Stomach smooth muscle (tissue), 2 donors: ENCODE measurements at regions not wholly inside any gene's neighbourhood (a gene's known extent, or its start where the extent isn't known, plus 50 kb on each side); places are given as distances from the start of the nearest gene placed in this dataset.

Experiments used
- H3K27ac ChIP-seq: one replicate; pipeline ENCODE4 v1.7.0; 2013; ENCODE audit warnings: mild to moderate bottlenecking, low read length, inconsistent platforms
- H3K27me3 ChIP-seq, 2 donors: one replicate each; pipeline ENCODE4 v1.7.0; 2013; ENCODE audit warnings: low read length in 2 of 2; ENCODE audit not compliant: insufficient read depth in 2 of 2, control insufficient read depth in 1 of 2
- H3K36me3 ChIP-seq, 2 donors: one replicate each; pipeline ENCODE4 v1.7.0; 2013; ENCODE audit warnings: low read length in 2 of 2; ENCODE audit not compliant: control insufficient read depth in 2 of 2, insufficient read depth in 2 of 2
- H3K4me1 ChIP-seq: one replicate; pipeline ENCODE4 v1.7.0; 2013; ENCODE audit warnings: low read length; ENCODE audit not compliant: control insufficient read depth, insufficient read depth
- H3K4me3 ChIP-seq, 2 donors: one replicate each; pipeline ENCODE4 v1.7.0; 2013; ENCODE audit warnings: low read length in 2 of 2
- H3K9ac ChIP-seq, 2 donors: one replicate each; pipeline ENCODE4 v1.7.0; 2013; ENCODE audit warnings: low read length in 2 of 2, mild to moderate bottlenecking in 1 of 2
- H3K9me3 ChIP-seq, 2 donors: one replicate each; pipeline ENCODE4 v1.7.0; 2013; ENCODE audit warnings: low read length in 2 of 2; ENCODE audit not compliant: control insufficient read depth in 2 of 2
- donor health status: healthy.
- donor health status: Pancreatic carcinoma.

- H3K9ac ChIP-seq = no peak overlapping the region
- H3K36me3 ChIP-seq = no peaks in the 10 kb centered on the region
- no peak overlapping the region for H3K27ac ChIP-seq
- H3K27me3 ChIP-seq = no peaks in the 10 kb centered on the region
- no peaks in the 10 kb centered on the region for H3K4me1 ChIP-seq
- no peaks in the 10 kb centered on the region for H3K9me3 ChIP-seq
- no peak overlapping the region for H3K4me3 ChIP-seq
Observed at GRCh38 chr2:78606895-78607294, 418.6 kb upstream of the REG3G start.

GRCh38 chr2:78614726-78615125, 410.8 kb upstream of the REG3G start:
- H3K4me3 ChIP-seq = no peak overlapping the region
- no peaks in the 10 kb centered on the region for H3K27me3 ChIP-seq
- H3K4me1 ChIP-seq = no peaks in the 10 kb centered on the region
- no peaks in the 10 kb centered on the region for H3K36me3 ChIP-seq
- H3K27ac ChIP-seq = no peak overlapping the region
- no peaks in the 10 kb centered on the region for H3K9me3 ChIP-seq
- H3K9ac ChIP-seq = no peak overlapping the region

- Histone ChIP-seq H3K4me3 (no peak overlapping the region), H3K36me3 (no peaks in the 10 kb centered on the region), H3K9ac (no peak overlapping the region)
Observed at GRCh38 chr2:78615956-78616355, 409.5 kb upstream of the REG3G start.

GRCh38 chr2:78634425-78634824, 391.1 kb upstream of the REG3G start:
- Histone ChIP-seq H3K9ac (no peak overlapping the region), H3K27ac (no peak overlapping the region)

More at GRCh38 chr2:78615956-78616355, 409.5 kb upstream of the REG3G start:
- no peaks in the 10 kb centered on the region for H3K27me3 ChIP-seq
- H3K27ac ChIP-seq = no peak overlapping the region
- H3K4me1 ChIP-seq = no peaks in the 10 kb centered on the region
- no peaks in the 10 kb centered on the region for H3K9me3 ChIP-seq

GRCh38 chr2:78644854-78645253, 380.6 kb upstream of the REG3G start:
- no peak overlapping the region for H3K9ac ChIP-seq
- no peaks in the 10 kb centered on the region for H3K4me1 ChIP-seq
- no peaks in the 10 kb centered on the region for H3K9me3 ChIP-seq
- H3K27ac ChIP-seq = no peak overlapping the region
- no peak overlapping the region for H3K4me3 ChIP-seq
- no peaks in the 10 kb centered on the region for H3K36me3 ChIP-seq
- no peaks in the 10 kb centered on the region for H3K27me3 ChIP-seq

More at GRCh38 chr2:78634425-78634824, 391.1 kb upstream of the REG3G start:
- Histone ChIP-seq H3K36me3 (no peaks in the 10 kb centered on the region), H3K4me1 (no peaks in the 10 kb centered on the region), H3K9me3 (no peaks in the 10 kb centered on the region), H3K4me3 (no peak overlapping the region), H3K27me3 (no peaks in the 10 kb centered on the region)

GRCh38 chr2:78646533-78647364, 378.8 kb upstream of the REG3G start:
- Histone ChIP-seq H3K4me3 (no peak overlapping the region), H3K9me3 (no peaks in the 10 kb centered on the region), H3K36me3 (no peaks in the 10 kb centered on the region), H3K9ac (no peak overlapping the region), H3K27ac (no peak overlapping the region), H3K4me1 (no peaks in the 10 kb centered on the region), H3K27me3 (no peaks in the 10 kb centered on the region)

GRCh38 chr2:78648558-78648957, 376.9 kb upstream of the REG3G start:
- Histone ChIP-seq H3K4me1 (no peaks in the 10 kb centered on the region), H3K36me3 (no peaks in the 10 kb centered on the region), H3K9me3 (no peaks in the 10 kb centered on the region), H3K9ac (no peak overlapping the region), H3K4me3 (no peak overlapping the region), H3K27me3 (no peaks in the 10 kb centered on the region), H3K27ac (no peak overlapping the region)

GRCh38 chr2:78654941-78655340, 370.6 kb upstream of the REG3G start:
- Histone ChIP-seq H3K36me3 (no peaks in the 10 kb centered on the region), H3K4me3 (no peak overlapping the region), H3K9me3 (no peaks in the 10 kb centered on the region), H3K27ac (no peak overlapping the region), H3K9ac (no peak overlapping the region), H3K4me1 (no peaks in the 10 kb centered on the region), H3K27me3 (no peaks in the 10 kb centered on the region)

- Histone ChIP-seq H3K9ac (no peak overlapping the region), H3K4me1 (no peaks in the 10 kb centered on the region), H3K9me3 (peaks cover 0 to 1% of the 10 kb centered on the region in 2 donors), H3K27me3 (no peaks in the 10 kb centered on the region), H3K36me3 (no peaks in the 10 kb centered on the region), H3K27ac (no peak overlapping the region), H3K4me3 (no peak overlapping the region)
Observed at GRCh38 chr2:78676921-78677696, 348.4 kb upstream of the REG3G start.

GRCh38 chr2:78677774-78678173, 347.7 kb upstream of the REG3G start:
- H3K9ac ChIP-seq = no peak overlapping the region
- no peaks in the 10 kb centered on the region for H3K4me1 ChIP-seq
- H3K9me3 ChIP-seq = peaks cover 0 to 3% of the 10 kb centered on the region in 2 donors
- no peaks in the 10 kb centered on the region for H3K36me3 ChIP-seq
- no peak overlapping the region for H3K4me3 ChIP-seq
- no peak overlapping the region for H3K27ac ChIP-seq
- H3K27me3 ChIP-seq = no peaks in the 10 kb centered on the region

GRCh38 chr2:78681386-78681785, 344.1 kb upstream of the REG3G start:
- Histone ChIP-seq H3K36me3 (no peaks in the 10 kb centered on the region), H3K27ac (no peak overlapping the region), H3K9ac (no peak overlapping the region), H3K9me3 (peaks cover 0 to 3% of the 10 kb centered on the region in 2 donors), H3K4me3 (no peak overlapping the region), H3K4me1 (no peaks in the 10 kb centered on the region), H3K27me3 (no peaks in the 10 kb centered on the region)
